Hepatic stellate cell (primary cell): ENCODE measurements at regions not wholly inside any gene's neighbourhood (a gene's known extent, or its start where the extent isn't known, plus 50 kb on each side); places are given as distances from the start of the nearest gene placed in this dataset.
"Not testable (repeated sequence)": the region's sequence is repeated elsewhere in the genome, so short reads cannot be mapped to it uniquely, and the experiment has no call there.

ENCODE experiments used
- DNase-seq: peaks from one replicate; pipeline ENCODE4 v3.0.0; 2011; ENCODE audit warnings: low spot score

GRCh38 chr13:67557118-67557517 lies 327.0 kb upstream of the PCDH9 start:
- no peak for DNase-seq

GRCh38 chr13:67554746-67555452 lies 324.8 kb upstream of the PCDH9 start:
- DNase-seq = no peak

GRCh38 chr13:67554286-67554685 lies 324.1 kb upstream of the PCDH9 start:
- no peak for DNase-seq

- DNase-seq = no peak
These were observed 319.2 kb upstream of the PCDH9 start for GRCh38 chr13:67549331-67549730.

GRCh38 chr13:67538906-67539305 lies 308.8 kb upstream of the PCDH9 start:
- DNase-seq = no peak

GRCh38 chr13:67520886-67521285 lies 290.8 kb upstream of the PCDH9 start:
- no peak for DNase-seq

GRCh38 chr13:67519356-67519755 lies 289.2 kb upstream of the PCDH9 start:
- DNase-seq = no peak

- no peak for DNase-seq
These were observed 288.6 kb upstream of the PCDH9 start for GRCh38 chr13:67518785-67519184.

- no peak for DNase-seq
These were observed 285.8 kb upstream of the PCDH9 start for GRCh38 chr13:67515895-67516294.

GRCh38 chr13:67509018-67509417 lies 278.9 kb upstream of the PCDH9 start:
- DNase-seq = no peak

- DNase-seq = not testable (repeated sequence)
These were observed 278.1 kb upstream of the PCDH9 start for GRCh38 chr13:67508275-67508674.

GRCh38 chr13:67506407-67506806 lies 276.3 kb upstream of the PCDH9 start:
- DNase-seq = no peak

GRCh38 chr13:67505376-67505775 lies 275.2 kb upstream of the PCDH9 start:
- DNase-seq = no peak

GRCh38 chr13:67498948-67499347 lies 268.8 kb upstream of the PCDH9 start:
- DNase-seq = no peak

- no peak for DNase-seq
These were observed 263.7 kb upstream of the PCDH9 start for GRCh38 chr13:67493835-67494234.

- DNase-seq = no peak
These were observed 258.9 kb upstream of the PCDH9 start for GRCh38 chr13:67489016-67489415.

- no peak for DNase-seq
These were observed 251.3 kb upstream of the PCDH9 start for GRCh38 chr13:67481445-67481844.

GRCh38 chr13:67474115-67474514 lies 244.0 kb upstream of the PCDH9 start:
- DNase-seq = no peak

- DNase-seq = no peak
These were observed 239.5 kb upstream of the PCDH9 start for GRCh38 chr13:67469623-67470022.

- no peak for DNase-seq
These were observed 236.4 kb upstream of the PCDH9 start for GRCh38 chr13:67466569-67466968.

GRCh38 chr13:67464154-67464553 lies 234.0 kb upstream of the PCDH9 start:
- no peak for DNase-seq

GRCh38 chr13:67462098-67462497 lies 232.0 kb upstream of the PCDH9 start:
- no peak for DNase-seq

- not testable (repeated sequence) for DNase-seq
These were observed 222.4 kb upstream of the PCDH9 start for GRCh38 chr13:67452526-67452925.

- DNase-seq = no peak
These were observed 215.3 kb upstream of the PCDH9 start for GRCh38 chr13:67445436-67445835.
